ENCODE measurements at regions not wholly inside any gene's neighbourhood (a gene's known extent, or its start where the extent isn't known, plus 50 kb on each side); places are given as distances from the start of the nearest gene placed in this dataset.

DNA sequence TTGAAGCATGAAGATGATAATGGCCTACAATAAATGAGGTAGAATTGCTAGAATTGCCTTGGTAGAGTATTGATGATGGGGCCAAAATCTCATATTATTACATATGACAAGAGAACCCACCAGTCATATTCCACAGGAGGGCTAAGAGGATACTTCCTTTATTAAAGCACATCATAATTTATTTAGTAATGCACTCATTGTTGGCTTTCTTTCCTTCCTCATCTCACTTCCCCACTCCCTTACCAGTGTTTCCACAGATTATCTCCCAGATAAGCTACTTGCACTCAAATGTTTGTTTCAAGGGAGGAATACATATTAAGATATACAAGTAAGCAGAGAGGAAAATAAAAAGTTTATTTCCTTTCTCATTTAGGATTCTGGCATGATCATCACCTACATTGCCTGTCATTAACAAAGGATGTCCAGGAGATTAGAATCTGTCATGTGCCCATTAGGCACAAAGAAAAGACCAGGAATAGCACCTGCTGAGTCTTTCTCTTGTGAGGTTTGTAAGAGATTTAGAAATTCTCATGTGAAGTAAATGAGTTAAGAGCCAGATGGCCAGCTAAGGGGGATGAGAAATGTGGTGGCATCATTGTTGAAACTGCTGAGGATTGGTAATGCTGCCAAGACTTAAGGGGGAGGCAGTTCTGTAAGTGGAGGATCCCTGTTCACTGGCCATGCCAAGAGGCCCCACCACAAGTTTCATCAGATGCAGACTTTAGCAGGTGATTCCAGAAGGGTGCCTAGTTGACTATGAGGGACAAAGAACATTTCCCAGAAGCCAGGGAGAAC is 52.4 kb upstream of the PRDM8 start:
- TF ChIP-seq, protein P1, sequence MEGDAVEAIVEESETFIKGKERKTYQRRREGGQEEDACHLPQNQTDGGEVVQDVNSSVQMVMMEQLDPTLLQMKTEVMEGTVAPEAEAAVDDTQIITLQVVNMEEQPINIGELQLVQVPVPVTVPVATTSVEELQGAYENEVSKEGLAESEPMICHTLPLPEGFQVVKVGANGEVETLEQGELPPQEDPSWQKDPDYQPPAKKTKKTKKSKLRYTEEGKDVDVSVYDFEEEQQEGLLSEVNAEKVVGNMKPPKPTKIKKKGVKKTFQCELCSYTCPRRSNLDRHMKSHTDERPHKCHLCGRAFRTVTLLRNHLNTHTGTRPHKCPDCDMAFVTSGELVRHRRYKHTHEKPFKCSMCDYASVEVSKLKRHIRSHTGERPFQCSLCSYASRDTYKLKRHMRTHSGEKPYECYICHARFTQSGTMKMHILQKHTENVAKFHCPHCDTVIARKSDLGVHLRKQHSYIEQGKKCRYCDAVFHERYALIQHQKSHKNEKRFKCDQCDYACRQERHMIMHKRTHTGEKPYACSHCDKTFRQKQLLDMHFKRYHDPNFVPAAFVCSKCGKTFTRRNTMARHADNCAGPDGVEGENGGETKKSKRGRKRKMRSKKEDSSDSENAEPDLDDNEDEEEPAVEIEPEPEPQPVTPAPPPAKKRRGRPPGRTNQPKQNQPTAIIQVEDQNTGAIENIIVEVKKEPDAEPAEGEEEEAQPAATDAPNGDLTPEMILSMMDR (IDR thresholded peaks at IDR 0.05): no peak
- no peak for TF ChIP-seq POLR2A (IDR thresholded peaks at IDR 0.05)

Measured in adrenal gland (tissue), 5 donors.